ENCODE measurements at regions not wholly inside any gene's neighbourhood (a gene's known extent, or its start where the extent isn't known, plus 50 kb on each side); places are given as distances from the start of the nearest gene placed in this dataset.
"Not testable (repeated sequence)": the region's sequence is repeated elsewhere in the genome, so short reads cannot be mapped to it uniquely, and the experiment has no call there.

- no peak for DNase-seq
Measured at GRCh38 chr5:53276825-53277224, 167.3 kb upstream of the MOCS2 start.

- no peak for DNase-seq
Measured at GRCh38 chr5:53277491-53277890, 167.9 kb upstream of the MOCS2 start.

DNA sequence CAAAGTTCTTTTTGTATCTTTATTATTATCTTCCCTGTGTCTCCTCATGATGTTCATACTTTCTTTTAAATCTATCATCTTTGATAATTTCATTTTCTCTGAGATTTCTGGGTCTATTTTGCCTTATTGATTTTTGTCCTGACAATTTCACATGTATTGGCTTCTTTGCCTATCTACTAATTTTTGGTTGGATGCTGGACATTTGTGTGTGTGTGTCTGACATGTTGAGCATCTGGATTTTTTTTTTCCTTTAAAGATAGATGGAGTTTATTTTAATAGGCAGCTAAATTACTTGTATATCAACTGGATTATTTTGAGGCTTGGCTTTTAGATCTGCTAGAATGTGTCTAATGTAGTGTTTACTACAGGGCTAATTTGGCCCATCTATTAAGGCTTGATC, 178.0 kb upstream of the MOCS2 start:
- no peak for DNase-seq

DNA sequence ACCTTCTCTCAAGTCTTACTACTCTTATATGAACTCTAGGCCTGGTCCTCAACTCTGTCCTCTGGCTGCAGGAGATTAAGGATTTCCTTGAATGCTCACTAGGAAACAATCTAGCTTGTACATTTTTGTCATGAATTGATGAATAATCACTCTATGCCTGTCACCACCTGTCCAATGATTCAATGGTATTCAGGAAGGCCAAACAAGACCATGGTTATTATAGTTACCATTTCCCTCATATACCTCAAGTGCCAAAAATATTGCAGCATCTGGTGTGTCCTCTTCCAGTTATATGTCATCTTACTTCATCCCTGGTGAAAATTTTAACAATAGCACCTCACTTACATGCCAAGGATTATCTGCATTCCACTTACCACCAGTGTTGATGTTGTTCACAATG, 179.0 kb upstream of the MOCS2 start:
- DNase-seq, result no peak

DNA sequence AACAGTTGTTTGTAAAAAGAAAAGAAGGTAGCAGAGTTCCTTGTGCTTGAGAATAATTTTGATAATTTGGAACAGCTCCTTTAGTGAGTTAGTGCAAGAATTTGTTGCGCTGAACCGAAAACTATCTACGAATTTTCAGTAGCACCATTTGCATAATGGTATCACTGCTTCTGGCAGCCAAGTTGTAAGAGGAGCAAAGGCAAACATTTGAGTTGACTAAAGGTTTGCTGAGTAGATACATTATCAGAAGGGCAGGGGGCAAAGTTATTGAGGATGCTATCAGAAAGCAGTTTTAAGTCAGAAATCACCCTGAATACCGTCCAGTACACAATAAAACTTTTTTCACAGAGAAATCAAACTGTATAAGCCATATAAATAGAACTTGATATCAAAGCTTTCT, 181.5 kb upstream of the MOCS2 start:
- no peak for DNase-seq

GRCh38 chr5:53291528-53291927, 182.0 kb upstream of the MOCS2 start:
- DNase-seq, result no peak

DNA sequence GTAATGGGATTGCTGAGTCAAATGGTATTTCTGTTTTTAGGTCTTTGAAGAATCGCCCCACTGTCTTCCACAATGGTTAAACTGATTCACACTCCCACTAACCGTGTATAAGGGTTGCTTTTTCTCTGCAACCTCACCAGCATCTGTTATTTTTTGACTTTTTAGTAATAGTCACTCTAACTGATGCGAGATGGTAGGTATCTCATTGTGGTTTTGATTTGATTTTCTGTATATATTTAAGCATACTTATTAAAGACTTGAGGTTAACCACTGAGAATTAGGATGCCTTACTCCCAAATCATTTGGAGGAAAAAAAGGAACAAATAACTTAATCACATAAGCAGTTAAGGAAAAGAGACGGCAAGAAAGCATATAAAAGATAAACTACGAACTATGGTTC, 181.6 kb upstream of the FST start:
- DNase-seq, result peak; percentile 37

DNA sequence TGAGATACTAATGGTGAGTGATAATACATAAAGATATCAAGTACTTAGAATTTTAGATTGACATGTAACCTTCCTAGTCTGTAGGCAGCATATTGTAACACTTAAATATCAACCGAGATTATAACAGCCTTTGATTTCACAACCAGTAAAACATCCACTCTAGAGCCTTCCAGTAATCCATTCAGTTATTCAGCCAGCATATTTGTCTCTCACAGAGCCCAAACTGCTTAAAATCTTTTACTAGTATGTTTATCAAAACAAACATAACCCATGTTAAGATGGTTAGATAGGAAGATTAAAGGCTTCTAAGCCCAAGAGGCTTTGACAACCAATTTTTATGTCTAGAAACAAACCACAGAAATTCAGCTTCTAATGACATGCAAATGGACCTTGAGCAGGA, 177.9 kb upstream of the FST start:
- peak; percentile 11 for DNase-seq

DNA sequence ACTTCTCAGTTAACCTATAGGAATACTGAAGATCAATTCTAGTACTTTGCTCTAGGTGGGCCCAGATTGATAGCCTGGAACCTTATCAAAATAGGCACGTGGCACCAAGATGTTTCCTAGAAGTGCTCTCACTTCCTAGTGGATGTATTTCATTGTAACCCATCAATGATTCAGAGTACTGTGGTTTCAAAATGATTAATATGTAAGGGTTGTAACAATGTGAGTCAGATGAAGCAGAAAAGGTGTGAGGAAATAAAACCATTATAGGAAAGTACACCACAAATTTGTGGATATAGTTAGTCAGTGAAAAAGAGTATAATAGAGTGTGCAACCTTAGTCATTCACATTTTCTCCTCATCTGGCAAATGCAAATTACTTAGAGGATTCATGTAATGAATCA, 177.3 kb upstream of the FST start:
- DNase-seq, result peak; percentile 30

GRCh38 chr5:53305316-53305715, 175.1 kb upstream of the FST start:
- DNase-seq, result not testable (repeated sequence)

DNA sequence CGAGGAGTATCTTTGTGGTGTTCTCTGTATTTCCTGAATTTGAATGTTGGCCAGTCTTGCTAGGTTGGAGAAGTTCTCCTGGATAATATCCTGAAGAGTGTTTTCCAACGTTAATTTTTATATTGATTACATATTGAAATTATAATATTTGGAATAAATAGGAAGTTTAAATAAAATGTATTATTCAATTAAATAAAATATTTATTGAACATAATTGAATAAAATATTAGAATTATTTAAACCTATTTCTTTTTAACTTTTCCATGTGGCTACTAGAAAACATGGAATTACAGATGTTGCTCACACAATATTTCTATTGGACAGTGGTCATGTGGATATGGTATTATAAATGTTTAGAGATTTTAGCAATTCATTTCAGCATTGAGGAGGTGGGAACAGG, 170.8 kb upstream of the FST start:
- DNase-seq, result no peak

- no peak for DNase-seq
Measured at GRCh38 chr5:53311681-53312080, 168.7 kb upstream of the FST start.

- no peak for DNase-seq
Measured at GRCh38 chr5:53313145-53313544, 167.3 kb upstream of the FST start.

DNA sequence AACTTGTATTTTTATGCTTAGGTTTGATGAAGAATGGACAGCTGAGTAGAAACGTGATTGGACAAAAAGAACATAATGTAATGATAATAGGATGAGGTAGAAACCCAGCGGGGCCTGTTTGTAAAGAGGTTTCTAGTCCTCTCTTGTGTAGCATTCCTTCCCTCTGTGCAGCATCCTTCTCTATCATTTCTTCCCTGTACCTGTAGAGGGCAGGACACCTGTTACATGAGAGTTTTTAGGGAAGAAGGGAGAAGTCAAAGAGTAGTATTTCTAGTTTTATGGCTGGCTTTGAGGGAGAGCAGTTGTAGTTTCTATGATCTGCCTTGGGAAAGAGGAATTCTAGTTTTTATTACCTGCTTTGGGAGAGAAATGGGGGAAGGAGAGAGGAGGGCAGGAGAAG, 162.1 kb upstream of the FST start:
- no peak for DNase-seq

DNA sequence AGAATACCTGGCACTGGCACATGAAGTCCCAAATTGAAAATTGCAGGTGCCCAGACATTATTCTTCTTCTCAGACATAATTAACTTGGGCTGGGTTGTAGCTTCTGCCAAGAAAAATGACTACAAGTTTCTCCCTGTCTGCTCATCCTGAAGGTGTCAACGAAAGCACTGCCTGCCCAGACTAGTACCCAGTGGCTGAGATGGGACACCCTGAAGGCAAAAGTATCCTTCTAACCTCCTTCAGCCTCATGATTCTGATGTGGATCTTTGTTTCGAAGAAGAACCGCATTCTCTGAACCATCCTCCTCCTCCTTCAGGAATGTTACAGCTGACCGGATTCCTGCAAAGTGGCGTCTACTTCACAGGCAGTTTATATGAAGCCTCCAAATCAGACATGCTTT, 161.1 kb upstream of the FST start:
- no peak for DNase-seq

DNA sequence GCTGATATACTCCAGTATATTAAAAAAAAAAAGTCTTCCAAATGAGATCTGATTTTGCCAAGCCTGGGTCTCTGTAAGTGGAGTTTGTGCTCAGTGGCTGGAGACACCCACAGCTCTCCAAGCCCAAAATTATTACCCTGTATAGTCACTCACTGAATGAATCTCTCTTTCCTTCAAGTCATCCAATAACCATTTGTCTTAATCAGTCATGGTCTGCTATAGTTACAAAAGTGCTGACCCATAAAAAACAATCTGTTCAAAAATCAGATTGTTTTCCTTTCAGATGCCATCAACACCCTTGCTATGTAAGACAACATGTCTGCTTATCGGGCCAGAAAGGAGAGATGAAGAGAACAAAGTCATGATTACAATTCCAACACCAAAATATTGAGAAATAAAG, 159.4 kb upstream of the FST start:
- no peak for DNase-seq

DNA sequence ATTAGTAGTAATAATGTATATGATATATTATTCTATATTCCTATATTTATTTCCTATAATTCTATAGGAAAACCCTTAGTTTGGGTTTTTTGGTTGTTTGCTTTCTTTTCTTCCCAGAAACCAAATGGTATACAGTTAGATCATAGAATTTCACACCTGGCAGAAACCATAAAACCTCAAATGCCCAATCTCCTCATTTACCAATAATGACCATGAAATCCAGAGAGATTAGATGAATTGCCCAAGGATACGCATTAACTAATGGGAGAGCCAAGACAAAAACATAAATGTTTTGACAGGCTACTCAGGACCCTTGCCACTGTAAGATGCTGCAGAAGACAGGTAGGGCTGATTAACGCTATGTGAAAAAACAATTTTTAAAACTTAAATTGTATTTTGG, 158.7 kb upstream of the FST start:
- DNase-seq, result no peak

DNA sequence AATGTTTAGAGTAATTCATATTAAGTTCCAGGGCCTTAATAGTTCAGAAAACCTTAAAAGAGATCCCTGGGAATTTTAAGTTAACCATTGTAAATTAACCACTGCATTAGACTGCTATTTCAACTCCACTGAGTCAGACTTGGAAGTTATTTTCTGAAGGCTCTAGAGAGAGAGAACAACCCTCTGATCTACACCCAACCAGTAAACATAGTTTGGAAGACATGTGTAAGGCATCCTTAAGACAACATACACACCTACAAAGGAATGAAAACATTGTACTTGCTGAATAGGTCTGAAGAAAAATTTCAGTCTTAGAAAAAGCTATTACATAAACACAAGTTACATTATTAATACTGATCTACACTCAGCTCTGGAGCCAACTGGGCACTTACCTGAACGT, 158.2 kb upstream of the FST start:
- peak; percentile 21 for DNase-seq

- no peak for DNase-seq
Measured at GRCh38 chr5:53323511-53323910, 156.9 kb upstream of the FST start.

DNA sequence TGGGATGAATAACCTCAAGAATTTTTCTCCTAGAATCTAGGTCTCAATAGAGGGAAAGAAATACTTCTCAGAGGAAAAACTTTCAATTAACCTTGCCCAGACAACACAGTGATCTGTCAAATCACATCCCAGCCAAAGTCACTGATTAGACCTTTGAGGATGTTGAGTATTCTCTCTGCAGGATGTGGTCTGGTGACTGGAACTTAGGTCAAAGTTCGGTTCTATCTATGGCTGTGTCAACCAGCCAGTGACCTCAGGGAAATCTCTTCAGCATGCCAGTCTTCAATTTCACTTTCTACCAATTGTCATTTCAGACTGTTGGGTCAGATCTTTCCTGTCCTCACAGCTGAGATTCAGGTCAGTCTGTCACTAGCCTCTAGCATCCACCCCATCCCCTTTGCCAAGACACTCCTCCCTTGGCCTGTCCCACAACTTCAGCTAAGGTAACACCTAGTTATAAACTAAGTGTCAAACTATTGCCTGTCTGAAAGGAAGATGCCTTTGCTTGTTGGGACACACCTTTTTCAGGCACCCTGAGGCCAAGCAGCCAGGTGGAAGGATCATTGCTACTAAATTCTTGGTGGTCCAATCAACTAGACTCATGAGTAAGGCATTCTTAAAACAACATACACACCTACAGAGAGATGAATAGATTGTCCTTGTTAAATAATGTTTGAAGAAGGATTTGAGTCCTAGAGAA, 156.3 kb upstream of the FST start:
- DNase-seq, result no peak

DNA sequence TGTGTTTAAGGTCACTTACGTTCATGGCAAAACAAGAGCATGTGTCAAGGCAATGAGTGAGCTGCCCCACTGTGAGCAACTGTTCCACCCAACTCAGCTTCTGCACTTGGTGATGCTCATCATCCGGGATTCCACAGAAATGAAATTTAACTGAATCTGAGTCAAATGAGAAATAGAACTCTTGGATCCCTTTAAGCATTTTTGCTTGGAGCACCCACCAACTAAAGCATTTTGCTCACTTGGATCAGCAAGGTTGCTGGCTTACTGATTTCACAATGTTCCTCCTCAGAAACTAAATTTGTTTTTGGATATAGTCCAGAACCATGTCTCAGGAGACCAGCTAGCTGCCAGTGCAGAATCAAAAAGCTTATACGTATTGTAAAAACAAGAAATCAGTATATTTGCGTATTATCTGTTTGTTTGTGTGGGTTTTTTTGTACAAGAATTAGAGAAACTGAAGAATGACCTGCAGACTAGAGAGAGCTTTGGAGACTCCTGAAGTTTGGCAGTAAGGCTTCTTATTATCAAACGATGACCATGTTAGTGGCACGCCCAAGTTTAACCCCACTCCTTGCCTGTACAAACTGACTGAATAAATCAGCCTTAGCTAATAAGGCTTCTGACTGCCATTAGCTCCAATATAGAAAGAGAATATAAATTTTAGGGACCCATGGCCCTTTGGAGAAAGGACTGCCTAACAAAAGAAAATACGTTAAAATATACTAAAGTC, 153.8 kb upstream of the FST start:
- DNase-seq, result no peak

GRCh38 chr5:53327811-53328334, 152.6 kb upstream of the FST start:
- DNase-seq, result no peak

DNA sequence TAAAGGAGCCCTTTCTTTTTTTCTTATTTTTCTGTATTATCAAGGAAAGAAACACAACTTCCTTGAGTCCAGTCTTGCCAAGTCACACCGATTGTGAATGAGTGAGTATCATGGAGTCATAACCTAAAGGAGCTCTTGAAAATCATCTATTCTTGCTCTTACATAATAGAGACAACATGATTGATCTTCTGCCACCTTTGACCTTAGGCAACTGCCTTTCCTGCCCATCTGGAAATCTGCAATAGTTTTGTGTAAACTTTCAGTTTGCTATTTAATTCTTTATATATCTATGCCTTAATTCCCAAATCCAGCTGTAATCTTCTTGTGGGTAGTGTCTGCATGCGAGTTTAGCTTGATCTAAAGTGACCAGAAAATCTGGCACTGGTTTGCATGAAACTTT, 149.9 kb upstream of the FST start:
- no peak for DNase-seq

- peak; percentile 88 for DNase-seq
Measured at GRCh38 chr5:53331463-53331862, 149.0 kb upstream of the FST start.

Data from fibroblast of skin of back (primary cell).